ENCODE measurements at regions not wholly inside any gene's neighbourhood (a gene's known extent, or its start where the extent isn't known, plus 50 kb on each side); places are given as distances from the start of the nearest gene placed in this dataset.
A peak's percentile ranks its signal among the peaks of the same experiment; 100 is the strongest.

DNA sequence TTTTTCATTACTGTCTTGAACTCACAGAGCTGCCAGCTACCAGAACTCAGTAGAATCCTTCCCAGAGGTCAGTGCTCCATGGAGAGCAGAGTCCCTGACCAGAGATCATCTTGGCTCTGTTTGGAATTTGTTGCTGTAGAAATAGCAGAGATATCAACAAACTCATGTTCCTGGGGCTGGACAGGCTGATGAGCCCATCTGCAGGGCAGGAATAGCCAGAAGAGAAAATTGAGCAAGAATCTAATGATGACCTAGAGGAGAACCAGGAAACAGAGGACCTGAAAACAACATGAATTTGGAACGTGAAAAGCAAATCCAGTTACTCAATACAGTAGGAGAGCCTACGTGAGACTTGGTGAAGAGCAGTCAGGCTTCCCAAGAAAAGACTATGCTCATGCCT is 437.8 kb downstream of the PLK2 start:
- intact Hi-C loops (cut with DNase I) = no loop called here
- Histone ChIP-seq H3K36me3 (no peaks in the 10 kb centered on the region), H3K4me1 (no peaks in the 10 kb centered on the region), H3K27me3 (no peaks in the 10 kb centered on the region), H3K27ac (no peak overlapping the region), H3K9me3 (no peaks in the 10 kb centered on the region), H3K4me3 (no peak overlapping the region)
- TF ChIP-seq, protein P1, sequence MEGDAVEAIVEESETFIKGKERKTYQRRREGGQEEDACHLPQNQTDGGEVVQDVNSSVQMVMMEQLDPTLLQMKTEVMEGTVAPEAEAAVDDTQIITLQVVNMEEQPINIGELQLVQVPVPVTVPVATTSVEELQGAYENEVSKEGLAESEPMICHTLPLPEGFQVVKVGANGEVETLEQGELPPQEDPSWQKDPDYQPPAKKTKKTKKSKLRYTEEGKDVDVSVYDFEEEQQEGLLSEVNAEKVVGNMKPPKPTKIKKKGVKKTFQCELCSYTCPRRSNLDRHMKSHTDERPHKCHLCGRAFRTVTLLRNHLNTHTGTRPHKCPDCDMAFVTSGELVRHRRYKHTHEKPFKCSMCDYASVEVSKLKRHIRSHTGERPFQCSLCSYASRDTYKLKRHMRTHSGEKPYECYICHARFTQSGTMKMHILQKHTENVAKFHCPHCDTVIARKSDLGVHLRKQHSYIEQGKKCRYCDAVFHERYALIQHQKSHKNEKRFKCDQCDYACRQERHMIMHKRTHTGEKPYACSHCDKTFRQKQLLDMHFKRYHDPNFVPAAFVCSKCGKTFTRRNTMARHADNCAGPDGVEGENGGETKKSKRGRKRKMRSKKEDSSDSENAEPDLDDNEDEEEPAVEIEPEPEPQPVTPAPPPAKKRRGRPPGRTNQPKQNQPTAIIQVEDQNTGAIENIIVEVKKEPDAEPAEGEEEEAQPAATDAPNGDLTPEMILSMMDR (IDR thresholded peaks at IDR 0.05) = no peak
- DNase-seq (ENCODE audit: low spot score in 2 of 2) = no peak

DNA sequence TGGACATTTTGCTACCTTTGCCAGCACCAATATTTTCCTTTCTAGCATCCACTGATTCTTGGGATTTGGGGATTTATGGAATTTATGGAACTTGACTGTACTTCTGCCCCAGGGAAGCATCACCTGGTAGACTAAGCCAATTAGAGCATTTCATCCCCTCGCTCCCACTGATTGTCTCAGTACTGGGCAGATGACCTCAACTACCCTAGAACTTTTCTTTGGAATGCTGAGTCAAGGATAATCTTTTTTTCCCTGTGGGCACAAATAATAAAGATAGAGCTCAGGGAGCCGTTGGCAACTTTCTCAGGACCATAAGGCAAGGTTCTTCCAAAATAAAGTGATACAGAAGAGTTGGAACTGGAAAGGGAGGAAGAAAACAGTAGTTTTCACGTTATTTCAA is 438.4 kb downstream of the PLK2 start:
- no peak overlapping the region for H3K27ac ChIP-seq
- intact Hi-C loops (cut with DNase I) = no loop called here

DNA sequence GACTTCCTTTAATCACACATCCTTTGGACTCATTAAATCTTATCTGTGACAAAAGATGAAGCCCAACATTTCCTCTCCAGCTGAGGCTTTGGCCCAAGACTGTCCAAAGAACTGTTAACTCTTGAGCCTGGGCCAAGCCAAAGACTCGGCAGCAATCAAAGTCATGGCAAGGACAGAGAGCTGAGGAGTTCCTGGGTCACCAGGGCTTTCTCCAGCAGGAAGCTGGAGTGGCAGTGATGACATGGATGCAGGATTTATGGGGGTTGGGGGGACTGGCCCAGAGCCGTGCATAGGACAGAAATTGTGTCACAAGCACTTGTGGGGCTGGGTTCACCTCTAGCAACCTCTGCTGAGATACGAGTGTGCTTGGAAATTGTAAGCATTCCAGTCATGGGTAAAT is 440.3 kb downstream of the PLK2 start:
- TF ChIP-seq, protein P1 (IDR thresholded peaks at IDR 0.05) = no peak
- intact Hi-C loops (cut with DNase I) = no loop called here
- Histone ChIP-seq H3K27me3 (no peaks in the 10 kb centered on the region), H3K27ac (no peak overlapping the region), H3K36me3 (no peaks in the 10 kb centered on the region), H3K4me3 (no peak overlapping the region), H3K4me1 (no peaks in the 10 kb centered on the region), H3K9me3 (no peaks in the 10 kb centered on the region)
- DNase-seq (ENCODE audit: low spot score in 2 of 2) = peak in 1 of 2 donors; percentile 63

More for the DNA sequence above, 438.4 kb downstream of the PLK2 start:
- Histone ChIP-seq H3K4me1 (no peaks in the 10 kb centered on the region), H3K36me3 (no peaks in the 10 kb centered on the region), H3K4me3 (no peak overlapping the region), H3K27me3 (no peaks in the 10 kb centered on the region), H3K9me3 (no peaks in the 10 kb centered on the region)
- DNase-seq (ENCODE audit: low spot score in 2 of 2) = no peak
- TF ChIP-seq, protein P1 (IDR thresholded peaks at IDR 0.05) = no peak

DNA sequence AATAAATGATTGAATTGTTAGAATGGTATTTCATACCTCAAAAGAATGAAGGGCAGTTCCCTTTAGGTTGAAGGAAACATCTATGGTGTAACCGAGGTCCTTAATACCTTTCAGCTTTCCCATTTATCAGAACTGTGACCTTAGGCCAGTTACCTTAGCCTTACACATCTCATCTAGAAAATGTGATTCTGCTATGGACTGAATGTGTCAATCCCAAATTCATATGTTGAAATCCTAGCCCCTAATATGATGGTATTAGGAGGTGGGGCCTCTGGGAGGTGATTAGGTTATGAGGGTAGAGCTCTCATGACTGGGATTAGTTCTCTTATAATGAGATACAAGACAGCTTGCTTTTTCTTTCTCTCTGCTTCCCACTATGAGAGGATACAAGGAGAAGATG is 441.9 kb downstream of the PLK2 start:
- Histone ChIP-seq H3K9me3 (no peaks in the 10 kb centered on the region), H3K4me1 (no peaks in the 10 kb centered on the region), H3K27me3 (no peaks in the 10 kb centered on the region), H3K27ac (no peak overlapping the region), H3K36me3 (no peaks in the 10 kb centered on the region), H3K4me3 (no peak overlapping the region)
- TF ChIP-seq, protein P1 (IDR thresholded peaks at IDR 0.05) = no peak
- no peak for DNase-seq (ENCODE audit: low spot score in 2 of 2)
- intact Hi-C loops (cut with DNase I) = no loop called here

DNA sequence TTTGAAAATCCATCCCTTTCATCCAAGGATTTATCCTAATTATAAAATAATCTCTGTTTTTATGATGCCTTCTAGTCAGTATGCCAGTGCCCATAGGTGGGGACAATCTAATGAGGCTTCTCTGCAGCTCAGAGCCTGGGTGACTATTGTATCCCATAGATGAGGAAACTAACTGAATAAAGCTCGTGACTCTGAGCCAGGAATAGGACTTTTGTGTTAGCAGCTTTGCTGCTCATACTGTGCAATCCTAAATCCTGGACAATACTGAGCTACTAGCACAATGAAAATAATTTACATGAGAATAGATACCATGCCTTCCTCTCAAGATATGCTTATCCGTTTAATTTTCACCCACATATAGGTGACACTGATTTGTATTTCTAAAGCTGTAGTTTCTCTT is 443.0 kb downstream of the PLK2 start:
- Histone ChIP-seq H3K4me1 (no peaks in the 10 kb centered on the region), H3K36me3 (no peaks in the 10 kb centered on the region), H3K4me3 (no peak overlapping the region), H3K9me3 (no peaks in the 10 kb centered on the region), H3K27ac (no peak overlapping the region), H3K27me3 (no peaks in the 10 kb centered on the region)
- intact Hi-C loops (cut with DNase I) = no loop called here
- TF ChIP-seq, protein P1 (IDR thresholded peaks at IDR 0.05) = no peak
- no peak for DNase-seq (ENCODE audit: low spot score in 2 of 2)

DNA sequence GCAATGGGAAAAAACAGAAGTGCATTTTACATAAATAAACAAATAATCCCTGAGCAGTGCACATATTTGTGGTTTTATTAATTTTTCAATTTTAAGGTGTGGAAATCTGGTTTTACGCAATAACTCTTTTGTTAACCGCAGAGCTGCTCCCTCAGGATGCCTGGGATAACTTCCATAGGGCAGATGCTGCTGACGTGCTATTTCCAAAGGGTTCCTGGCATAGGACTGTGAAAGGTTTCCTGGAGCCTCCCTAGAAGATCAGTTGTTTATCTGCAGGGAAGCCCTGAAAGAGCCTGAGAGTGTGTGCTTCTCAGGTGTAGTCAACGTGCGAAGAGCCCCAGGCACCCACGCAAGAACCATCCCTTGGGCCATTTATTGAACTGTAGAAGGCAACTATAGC is 443.5 kb downstream of the PLK2 start:
- TF ChIP-seq, protein P1 (IDR thresholded peaks at IDR 0.05) = no peak
- intact Hi-C loops (cut with DNase I) = no loop called here
- no peaks in the 10 kb centered on the region for H3K27me3 ChIP-seq

More for the DNA sequence above, 443.5 kb downstream of the PLK2 start:
- H3K9me3 ChIP-seq = no peaks in the 10 kb centered on the region
- DNase-seq (ENCODE audit: low spot score in 2 of 2) = no peak
- H3K27ac ChIP-seq = no peak overlapping the region
- no peaks in the 10 kb centered on the region for H3K36me3 ChIP-seq
- H3K4me1 ChIP-seq = no peaks in the 10 kb centered on the region
- no peak overlapping the region for H3K4me3 ChIP-seq
